Hematopoietic multipotent progenitor cell treated with erythropoietin and hydrocortisone succinate and interleukin-3 and kit ligand, for 6 days (in vitro differentiated cells): ENCODE measurements at regions not wholly inside any gene's neighbourhood (a gene's known extent, or its start where the extent isn't known, plus 50 kb on each side); places are given as distances from the start of the nearest gene placed in this dataset.

Experiments used
- DNase-seq: peaks from one replicate; pipeline ENCODE4 v3.0.0-alpha.2; 2015

DNA sequence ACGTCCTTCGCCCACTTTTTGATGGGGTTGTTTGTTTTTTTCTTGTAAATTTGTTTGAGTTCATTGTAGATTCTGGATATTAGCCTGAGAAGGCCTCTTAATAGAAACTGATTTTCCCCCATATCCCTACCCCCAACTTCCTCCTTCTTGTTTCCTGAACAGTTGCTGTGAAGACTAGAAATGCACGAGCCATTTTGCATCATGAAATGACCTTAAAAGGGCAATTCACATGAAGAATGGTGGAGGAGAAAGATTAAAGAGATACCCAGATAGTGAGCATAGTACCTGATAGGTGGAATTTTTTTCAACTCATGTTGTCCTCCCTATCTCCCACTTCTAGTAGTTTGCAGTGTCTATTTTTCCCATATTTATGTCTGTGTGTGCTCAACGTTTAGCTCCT, 55.2 kb upstream of the KCNH8 start:
- no peak for DNase-seq

DNA sequence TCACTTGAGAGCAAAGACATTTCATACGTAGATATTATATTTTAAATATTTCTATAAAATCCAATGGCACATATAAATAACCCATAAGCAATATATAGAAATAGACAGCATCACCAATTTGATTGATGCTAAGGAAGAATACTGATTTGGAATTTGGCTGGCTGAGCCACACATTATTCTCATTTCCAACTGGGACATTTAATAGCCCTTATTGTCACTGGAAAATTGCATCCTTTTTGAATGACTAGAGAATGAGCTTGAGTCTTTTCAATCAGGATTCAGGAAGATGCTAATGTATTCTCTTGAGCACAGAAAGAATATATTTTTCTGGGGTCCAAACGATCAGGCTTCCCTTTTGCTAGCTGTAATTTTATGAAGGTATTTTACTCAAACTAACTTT, 70.9 kb upstream of the KCNH8 start:
- no peak for DNase-seq

DNA sequence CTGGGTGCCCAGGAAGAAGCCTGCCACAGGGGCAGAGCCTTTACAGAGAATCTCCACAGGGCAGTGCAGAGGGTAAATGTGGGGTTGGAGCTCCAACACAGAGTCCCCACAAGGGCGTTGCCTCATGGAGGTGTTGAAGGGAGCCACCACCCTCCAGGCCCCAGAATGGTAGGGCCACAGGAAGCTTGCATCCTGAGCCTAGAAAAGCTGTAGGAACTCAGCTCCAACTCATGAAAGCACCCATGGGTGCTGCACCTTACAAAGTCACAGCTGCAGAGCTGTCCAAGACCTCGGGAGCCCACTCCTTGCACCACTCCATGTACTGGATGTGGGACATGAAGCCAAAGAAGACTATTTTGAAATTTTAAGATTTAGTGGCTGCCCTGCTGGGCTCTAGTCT, 73.3 kb upstream of the KCNH8 start:
- DNase-seq, result no peak

DNA sequence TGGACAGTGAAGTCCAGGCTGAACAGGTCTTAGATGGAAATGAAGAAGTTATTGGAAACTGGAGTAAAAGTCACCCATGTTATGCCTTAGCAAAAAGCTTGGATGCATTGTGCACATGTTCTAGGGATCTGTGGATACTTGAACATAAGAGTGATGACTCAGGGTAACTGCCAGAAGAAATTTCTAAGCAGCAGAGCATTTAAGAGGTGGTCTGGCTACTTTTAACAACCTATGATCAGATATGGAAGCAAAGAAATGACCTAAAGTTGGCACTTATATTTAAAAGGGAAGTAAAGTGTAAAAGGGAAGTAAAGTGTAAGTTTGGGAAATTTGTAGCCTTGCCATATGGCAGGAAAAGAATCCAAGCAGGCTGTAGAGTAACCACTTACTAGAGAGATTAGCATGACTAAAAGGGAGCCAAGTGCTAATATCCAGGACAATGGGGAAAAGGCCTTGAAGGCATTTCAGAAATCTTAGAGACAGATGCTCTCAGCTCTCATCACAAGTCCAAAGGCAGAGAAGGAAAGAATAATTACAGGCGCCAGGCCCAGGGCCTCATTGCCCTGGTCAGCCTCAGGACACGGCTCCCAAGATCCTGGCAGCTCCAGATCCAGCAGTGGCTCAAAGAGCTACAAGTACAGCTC, 73.9 kb upstream of the KCNH8 start:
- no peak for DNase-seq

DNA sequence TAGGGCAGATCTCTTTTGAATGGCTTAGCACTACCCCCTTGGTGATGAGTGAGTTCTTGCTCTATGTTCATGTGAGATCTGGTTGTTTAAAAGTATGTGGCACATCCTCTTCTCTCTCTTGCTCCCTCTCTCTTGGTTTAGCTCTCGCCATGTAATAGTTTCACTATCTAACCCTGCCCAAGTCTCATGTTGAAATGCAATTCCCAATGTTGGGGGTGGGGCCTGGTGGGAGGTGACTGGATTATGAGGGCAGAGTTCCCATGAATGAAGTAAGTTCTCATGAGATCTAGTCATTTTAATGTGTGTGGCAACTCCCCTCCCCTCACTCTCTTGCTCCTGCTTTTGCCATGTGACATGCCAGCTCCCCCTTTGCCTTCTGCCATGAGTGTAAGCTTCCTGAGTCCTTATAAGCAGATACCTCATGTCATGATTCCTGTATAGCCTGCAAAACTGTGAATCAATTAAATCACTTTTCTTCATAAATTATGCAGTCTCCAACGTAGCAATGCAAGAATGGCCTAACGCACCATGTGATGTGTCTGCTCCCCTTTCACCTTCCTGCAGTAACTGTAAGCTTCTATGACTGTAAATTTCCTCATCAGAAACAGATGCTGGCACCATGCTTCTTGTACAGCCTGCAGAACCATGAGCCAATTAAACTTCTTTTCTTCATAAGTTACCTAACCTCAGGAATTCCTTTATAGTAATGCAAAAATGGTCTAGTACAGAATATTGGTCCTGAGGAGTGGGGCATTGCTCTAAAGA, 74.8 kb upstream of the KCNH8 start:
- no peak for DNase-seq

DNA sequence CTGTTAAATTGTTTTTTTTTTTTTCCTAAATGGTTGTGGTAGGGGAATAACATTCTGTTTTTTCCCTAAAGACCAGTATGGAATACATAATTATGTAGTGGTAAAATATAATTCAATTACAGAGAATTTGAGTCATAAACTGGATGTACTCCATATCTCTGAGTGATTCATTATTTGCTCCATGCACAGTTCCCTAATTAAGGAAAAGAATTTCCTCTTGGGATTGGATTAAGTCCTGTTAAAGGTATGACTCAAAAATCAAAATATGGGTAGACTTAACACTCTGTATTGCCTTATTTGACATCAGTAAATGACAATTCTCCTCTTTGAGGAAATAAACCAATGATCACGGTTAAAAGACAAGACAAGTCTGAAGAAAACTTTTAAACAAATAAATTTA, 78.0 kb upstream of the KCNH8 start:
- no peak for DNase-seq

DNA sequence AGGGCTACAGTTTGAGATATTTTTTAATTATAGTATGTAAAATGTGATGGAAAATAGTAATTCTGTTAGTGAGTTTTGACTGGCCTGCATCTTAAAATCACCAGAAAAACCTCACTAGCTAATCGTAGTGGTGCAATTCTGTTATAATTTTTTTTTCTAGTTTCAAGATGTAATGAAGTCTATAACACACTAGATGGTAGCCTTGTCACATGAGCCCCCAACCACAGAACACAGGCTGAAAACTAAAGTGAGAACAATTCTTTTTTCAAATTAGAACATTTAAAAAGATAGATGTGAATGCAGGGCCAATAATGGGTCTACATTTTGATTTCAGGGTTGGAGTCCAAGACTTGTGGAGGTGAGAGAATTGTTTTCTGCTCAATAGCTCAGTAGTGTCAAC, 83.3 kb upstream of the KCNH8 start:
- DNase-seq, result peak; percentile 34

DNA sequence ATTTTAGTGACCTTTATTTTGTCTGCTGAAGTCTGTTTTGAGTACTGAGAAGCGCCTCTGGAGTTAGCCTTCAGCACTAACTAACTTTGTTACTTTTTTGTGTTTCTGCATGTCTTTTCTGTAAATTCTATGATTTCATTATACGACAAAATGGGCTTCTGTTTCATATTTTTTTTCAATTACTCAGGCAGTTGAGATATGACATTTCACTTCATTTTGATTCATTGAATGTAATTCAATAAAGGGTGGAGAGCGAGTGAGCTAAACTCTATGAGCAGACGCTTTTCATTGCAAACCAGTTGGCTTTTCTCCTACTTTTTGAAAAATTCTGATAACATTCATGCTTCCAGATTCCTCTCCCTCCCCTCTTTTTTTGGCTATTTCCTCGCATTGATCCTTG, 84.4 kb upstream of the KCNH8 start:
- no peak for DNase-seq

DNA sequence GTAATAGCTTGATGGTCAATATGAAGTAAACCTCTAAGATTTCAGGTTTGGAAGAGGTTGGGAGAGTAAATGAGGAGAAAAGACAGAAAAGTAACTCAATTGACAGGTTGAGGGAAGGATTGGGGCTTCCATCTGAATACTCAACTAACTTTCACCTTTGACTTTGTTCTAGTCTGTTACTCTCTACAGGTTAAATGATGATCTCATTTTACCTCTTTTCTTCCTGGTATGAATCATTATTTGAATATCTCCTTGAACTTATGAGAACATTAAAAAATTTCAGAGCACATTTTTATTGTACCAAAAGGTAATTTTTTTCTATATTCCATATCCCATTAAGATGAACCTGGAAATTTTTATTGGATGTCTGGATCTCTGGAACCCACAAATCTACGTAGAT, 87.9 kb upstream of the KCNH8 start:
- no peak for DNase-seq

DNA sequence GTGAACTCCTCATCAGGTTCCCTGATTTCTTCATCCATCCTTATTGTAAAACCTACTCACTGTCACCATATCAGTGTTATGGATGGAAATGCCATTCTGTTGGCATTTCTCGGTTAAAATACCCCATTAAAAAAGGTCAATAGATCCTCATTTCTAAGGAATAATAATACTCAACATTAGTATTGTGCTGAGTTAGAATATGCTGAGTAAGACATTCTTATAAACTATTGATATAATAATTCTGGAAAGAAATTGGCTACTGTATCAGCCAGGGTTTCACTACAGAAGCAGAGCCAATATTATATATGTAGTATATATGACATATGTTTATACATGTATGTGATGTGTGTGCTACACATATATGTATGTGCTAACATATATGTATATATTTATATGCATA, 95.4 kb upstream of the KCNH8 start:
- no peak for DNase-seq

DNA sequence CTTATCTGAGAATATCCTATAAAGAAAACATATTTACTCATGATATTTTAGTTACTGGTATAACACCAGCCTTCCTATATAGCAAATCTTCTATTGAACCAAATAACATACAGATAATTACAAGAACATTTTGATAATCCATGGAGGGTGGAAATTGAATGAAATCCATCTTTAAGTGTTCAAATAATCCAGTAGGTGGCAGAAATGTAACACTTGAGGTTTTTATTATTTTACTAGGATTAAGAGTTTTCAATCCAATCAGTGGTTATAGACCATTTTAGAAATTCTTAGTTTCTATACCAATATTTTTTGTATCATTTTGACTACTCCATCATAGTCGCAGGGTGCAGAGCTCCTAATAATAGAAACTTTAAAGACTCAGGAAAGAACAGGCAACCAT, 101.9 kb upstream of the KCNH8 start:
- peak; percentile 32 for DNase-seq

DNA sequence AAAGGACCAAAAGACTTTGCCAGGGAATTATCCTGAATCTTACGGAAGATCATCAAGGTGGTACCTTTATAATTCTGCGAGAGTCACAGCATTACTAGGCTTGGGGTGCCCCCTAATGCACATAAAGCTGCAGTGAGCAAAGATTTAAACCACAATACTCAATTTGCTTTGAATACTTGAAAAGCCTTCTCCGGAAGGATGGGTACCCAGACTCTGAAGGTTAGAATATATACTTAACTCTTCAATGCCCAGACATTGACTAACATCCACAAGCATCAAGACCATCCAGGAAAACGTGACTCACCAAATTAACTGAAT, 117.8 kb upstream of the KCNH8 start:
- DNase-seq, result no peak

DNA sequence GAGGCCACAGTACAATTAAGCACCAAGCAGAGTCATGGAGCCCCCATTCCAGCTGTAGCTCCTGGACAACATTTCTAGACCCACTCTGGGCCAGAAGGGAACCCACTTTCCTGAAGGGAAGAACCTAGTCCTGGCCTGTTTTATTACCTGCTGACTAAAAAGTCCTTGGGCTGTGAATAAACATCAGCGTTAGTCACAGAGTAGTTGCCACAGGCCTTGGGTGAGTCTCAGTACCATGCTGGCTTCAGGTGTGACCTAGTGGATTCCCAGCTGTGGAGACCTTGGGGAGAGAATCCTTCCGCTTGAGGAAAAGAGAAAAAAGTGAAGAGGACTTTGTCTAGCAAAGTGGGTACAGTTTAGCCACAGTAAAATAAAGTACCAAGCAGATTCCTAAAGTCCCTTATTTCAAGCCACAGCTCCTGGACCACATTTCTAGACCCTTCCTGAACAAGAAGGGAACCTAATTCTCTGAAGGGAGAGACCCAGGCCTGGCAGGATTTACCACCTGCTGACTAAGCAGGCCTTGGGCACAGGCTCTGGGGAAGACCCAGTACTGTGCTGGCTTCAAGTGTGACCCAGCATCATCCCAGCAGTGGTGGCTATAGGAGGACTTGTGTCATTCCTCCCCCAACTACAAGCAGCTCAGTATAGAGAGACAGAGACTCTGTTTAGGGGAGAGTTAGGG, 118.3 kb upstream of the KCNH8 start:
- DNase-seq, result no peak

DNA sequence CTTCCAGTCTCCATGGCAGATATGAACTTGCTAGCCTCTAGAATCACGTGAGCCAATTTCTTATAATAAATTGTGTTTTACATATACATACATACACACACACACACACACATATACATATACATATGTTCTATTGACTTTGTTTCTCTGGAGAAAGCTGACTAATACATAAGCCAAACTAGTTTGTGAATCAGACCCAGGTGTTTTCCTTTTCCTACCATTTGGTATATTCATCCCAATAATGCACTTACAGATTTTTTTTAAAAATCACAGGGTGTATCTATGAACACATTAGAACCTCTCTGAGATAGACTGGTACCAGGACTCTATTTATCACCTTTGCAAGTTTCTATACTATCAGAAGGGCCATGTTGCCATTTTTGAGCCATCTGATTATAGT, 122.9 kb upstream of the KCNH8 start:
- no peak for DNase-seq

DNA sequence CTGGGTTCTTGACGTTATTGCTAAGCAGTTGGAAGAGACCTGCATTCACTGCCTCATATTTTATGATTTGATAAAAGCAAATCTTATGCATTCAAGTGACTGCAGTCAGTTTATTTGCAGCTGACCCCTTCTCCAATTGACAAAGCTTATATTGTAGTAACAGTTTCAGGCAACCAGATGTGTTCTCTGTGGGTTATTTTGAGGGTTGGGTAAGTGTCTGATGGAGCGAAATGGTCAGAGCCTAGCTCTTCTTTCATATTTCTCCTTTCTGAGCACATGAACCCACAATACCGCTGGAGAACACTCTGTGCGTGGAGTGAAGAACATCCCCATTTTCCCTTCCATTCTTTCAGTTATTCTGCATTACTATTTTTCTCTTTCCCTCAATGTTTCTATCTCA, 125.8 kb upstream of the KCNH8 start:
- DNase-seq, result no peak

DNA sequence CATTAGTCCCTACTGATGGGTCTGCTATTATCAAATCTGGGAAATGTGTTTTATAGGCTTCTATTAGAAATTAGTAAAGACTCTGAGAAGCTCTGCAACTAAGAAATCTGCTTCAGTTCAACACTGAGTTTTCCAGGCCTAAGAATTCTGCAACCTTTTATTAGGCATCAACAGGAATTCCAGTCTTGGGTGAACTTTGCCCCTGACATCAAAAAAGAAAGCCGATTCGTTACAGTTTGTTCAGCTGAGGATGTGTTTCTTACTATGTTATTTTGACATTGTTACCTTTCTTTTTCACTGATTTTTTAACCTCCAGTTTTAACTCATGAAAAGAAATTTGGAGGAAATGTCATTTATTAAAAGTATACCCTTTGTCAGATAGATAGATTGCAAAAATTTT, 131.5 kb upstream of the KCNH8 start:
- no peak for DNase-seq

DNA sequence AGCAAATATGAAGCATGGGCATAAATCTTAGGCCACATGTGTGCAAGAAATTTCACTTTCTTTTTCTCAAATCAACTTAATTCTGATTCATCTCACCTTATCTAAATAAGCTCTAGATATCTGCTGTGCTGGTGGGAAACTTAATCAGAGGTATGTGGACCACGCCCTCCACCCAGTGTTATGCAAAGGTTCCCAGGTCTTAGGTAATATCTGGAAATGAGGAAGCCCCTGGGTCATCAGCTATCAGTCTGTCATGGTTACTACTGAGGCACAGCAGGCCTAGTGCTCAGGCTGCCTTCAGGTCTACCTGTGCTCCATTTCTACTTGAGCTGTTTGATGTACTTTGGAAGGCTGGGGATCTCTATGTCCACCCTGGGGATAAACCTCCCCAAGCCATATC, 134.4 kb upstream of the KCNH8 start:
- DNase-seq, result no peak

DNA sequence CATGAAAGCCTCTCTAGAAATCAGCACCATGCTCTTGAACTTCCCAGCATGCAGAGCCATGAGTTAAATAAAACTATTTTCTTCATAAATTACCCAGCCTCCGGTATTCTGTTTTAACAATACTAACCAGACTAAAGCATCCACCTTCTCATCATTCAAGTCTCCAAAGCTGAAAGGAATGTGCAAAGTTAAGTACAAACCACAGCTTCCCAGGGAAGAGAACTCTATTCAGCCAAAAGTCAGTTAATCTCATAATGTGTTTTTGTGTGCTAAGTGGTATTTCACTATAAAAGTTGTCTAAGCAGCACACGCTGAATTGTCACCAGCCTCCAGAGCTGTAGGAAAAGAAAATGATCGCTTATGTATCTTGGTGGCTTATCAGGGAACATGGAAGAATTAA, 135.5 kb upstream of the KCNH8 start:
- DNase-seq, result no peak

DNA sequence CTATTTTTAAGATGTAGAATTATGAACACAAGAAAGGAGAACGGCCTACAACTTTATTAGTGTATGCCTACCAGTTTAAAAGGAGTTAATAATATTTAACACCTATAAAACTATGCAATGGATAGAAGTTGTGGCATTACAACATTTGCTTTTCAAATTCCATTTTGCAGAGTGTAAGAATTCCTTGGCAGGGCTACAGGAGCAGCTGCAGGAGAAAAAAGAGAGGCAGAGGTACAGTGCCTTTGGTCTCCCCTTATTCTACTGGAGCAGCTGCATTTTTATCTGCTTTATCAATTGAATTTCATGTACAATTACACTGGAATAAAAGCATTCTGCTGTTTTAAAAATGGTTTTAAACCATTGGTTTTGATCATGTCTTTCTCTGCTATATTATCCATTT, 145.7 kb upstream of the KCNH8 start:
- no peak for DNase-seq

DNA sequence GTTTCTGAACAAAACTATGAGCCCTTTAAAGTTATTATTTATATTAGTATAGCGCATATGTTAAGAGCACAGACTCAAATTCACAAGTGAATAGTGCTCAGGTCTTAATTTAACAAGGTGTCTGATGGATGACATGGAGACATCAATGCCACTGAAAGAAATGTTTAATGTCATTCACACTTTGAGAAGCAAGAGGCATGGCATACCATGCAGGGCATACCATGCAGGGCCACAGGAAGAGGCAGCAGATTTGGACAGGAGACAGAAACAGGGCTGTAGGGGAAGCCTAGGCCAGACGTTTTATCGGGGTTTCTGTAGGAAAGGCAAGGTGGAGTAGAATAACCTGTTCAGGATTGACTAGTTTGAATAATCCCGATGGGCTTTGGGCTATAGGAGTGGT, 150.2 kb upstream of the KCNH8 start:
- no peak for DNase-seq

DNA sequence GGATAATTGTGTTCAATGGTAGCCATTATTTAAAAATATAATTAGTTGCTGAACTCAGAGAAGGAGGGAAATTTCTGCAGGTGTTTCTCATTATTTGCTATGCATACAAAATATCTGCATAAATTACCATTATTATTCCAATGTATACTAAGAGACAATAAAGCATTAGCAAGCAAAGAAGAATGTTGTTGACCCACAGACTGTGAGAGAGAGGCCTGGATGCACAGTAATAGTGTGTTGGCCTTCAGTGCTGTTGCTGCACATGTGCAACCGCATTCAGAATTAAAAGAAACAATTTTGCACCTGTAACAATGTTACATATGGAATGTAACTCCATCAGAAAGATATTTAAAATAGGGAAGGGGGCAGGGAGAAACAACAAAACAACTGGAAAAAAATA, 155.6 kb upstream of the KCNH8 start:
- no peak for DNase-seq

DNA sequence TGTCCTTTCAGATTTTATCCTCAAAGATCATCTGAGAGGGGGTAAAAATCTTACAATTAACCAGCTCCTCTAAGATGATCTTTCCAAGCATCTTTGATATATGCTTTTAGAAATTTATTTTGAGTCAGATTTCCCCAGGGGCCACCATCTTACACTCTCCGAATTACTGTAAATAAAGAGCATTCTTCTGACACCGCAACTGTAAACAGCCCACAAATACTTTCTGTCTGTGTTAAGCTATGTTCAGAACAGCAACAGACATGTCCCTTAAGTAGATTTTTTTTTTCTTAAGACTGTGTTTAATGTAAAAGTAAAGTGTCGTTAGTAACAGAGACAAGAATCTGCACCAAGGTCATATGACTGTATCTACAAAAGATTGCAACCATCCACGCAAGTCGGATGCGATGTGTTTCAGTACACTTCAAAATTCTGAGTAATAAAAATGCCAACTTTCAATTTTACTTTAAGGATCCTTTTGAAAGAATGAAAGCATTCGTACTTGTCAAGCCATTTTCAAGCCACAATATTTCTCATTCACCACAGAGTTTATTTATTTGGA, 159.0 kb upstream of the KCNH8 start:
- no peak for DNase-seq

DNA sequence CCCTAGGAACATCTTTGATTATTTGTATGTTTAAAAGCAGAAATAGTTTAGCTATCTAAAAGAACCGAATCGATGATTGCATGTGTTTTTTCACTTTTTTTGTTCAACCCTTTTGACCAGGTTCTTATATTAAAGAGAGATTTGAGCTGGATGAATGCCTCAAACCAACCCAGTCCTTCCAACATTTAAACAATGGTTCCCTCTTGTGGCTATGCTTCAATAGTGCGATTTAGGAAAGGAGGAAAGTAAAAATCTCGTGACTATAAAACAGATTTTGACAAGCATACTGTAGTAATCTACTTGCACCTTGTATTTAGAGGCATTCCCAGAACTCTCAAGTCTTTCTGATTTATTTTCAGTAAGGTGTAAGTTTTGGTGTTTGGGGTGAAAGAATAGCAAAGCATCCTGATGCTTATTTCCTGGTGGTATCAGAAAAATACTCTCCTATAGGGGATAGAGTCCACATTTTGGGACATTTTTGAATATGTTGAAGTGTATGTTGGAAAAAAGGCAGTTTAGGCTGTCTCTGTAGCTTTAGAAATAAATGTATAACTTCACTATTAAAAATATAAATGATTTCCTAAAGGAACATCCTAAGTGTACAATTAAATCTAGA, 159.6 kb upstream of the KCNH8 start:
- peak; percentile 67 for DNase-seq
